ENCODE measurements at regions not wholly inside any gene's neighbourhood (a gene's known extent, or its start where the extent isn't known, plus 50 kb on each side); places are given as distances from the start of the nearest gene placed in this dataset.
"Not testable (repeated sequence)": the region's sequence is repeated elsewhere in the genome, so short reads cannot be mapped to it uniquely, and the experiment has no call there.

DNA sequence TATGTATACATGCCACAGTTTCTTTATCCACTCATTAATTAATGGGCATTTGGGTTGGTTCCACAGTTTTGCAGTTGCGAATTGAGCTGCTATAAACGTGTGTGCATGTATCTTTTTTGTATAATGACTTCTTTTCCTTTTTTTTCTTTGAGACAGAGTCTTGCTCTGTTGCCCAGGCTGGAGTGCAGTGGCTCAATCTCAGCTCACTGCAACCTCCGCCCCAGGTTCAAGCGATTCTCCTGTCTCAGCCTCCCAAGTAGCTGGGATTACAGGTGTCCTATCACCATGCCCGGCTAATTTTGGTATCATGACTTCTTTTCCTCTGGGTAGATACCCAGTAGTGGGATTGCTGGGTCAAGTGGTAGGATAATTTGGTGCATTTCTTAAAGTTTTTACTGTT lies 211.4 kb downstream of the BCAS1 start:
- H3K14ac ChIP-seq (replicated peaks; ENCODE audit: low read depth, low read length); H4K20me1 ChIP-seq (ENCODE audit: insufficient read depth, low read length); H3K4ac ChIP-seq (ENCODE audit: low read depth, low read length); H4K8ac ChIP-seq (ENCODE audit: low read depth in 2 of 2, low read length in 2 of 2); H3K36me3 ChIP-seq (ENCODE audit: control insufficient read depth, insufficient read depth, low read length); H3K18ac ChIP-seq (ENCODE audit: low read depth, low read length); dilution Hi-C loops (cut with HindIII; ENCODE audit: low sequenced_read_pairs, unreplicated experiment); H3K27ac ChIP-seq (ENCODE audit: insufficient read depth, low read length); H2BK15ac ChIP-seq (ENCODE audit: low read depth, low read length); POLR2A ChIA-PET (ENCODE audit: unreplicated experiment); H4K91ac ChIP-seq (ENCODE audit: insufficient read depth, low read depth, low read length); in situ Hi-C loops (cut with MboI; ENCODE audit: low sequenced_read_pairs); H3K23ac ChIP-seq (ENCODE audit: low read depth, low read length); H2AFZ ChIP-seq (replicated peaks; ENCODE audit: low read length, poor library complexity); H3K9ac ChIP-seq (ENCODE audit: low read depth, low read length); BruUV-seq (replicated peaks); H2AK9ac ChIP-seq (replicated peaks; ENCODE audit: low read depth, low read length, poor library complexity); H3K4me3 ChIP-seq (ENCODE audit: insufficient read depth, low read depth, low read length); H2BK120ac ChIP-seq (ENCODE audit: low read depth, low read length); intact Hi-C loops (cut with micrococcal nuclease); ATAC-seq (ENCODE audit: low read depth); H3K9me3 ChIP-seq (ENCODE audit: control insufficient read depth, insufficient read depth, low read length); H3K9me1 ChIP-seq (ENCODE audit: insufficient read depth, low read length); H3K4me2 ChIP-seq (ENCODE audit: low read depth, low read length); H3K27me3 ChIP-seq (ENCODE audit: control insufficient read depth, insufficient read depth, low read length); H2BK5ac ChIP-seq (ENCODE audit: low read depth, low read length, poor library complexity, severe bottlenecking); H2AK5ac ChIP-seq (ENCODE audit: low read depth, low read length); H3K79me1 ChIP-seq (ENCODE audit: low read depth in 1 of 2, low read length in 2 of 2); H3K4me1 ChIP-seq (ENCODE audit: control insufficient read depth, insufficient read depth, low read length); H2BK20ac ChIP-seq (ENCODE audit: low read depth, low read length); H4K5ac ChIP-seq (ENCODE audit: low read depth, low read length); H3K56ac ChIP-seq (ENCODE audit: extremely low read depth, insufficient read depth, low read length); DNase-seq: not testable (repeated sequence)
- WGBS, 2 experiments (ENCODE audit: extremely low coverage in 2 of 2, insufficient read length in 1 of 2) = no CpG with 5 or more reads among the region's 5 CpGs
- CTCF ChIA-PET = interaction anchor here (1.0 kb wide), 1 partner anchor 58 kb away, joined by 3 read pairs; no protein-coding TSS in a partner anchor

DNA sequence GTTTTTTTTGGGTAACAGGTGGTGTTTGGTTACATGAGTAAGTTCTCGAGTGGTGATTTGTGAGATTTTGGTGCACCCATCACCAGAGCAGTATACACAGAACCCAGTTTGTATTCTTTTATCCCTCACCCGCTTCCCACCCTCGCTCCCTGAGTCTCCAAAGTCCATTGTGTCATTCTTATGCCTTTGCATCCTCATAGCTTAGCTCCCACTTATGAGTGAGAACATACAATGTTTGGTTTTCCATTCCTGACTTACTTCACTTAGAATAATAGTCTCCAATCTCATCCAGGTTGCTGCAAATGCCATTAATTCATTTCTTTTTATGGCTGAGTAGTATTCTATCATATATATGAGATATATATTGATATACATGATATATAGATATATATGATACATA lies 211.9 kb downstream of the BCAS1 start:
- H4K8ac ChIP-seq (ENCODE audit: low read depth in 2 of 2, low read length in 2 of 2); H3K9me3 ChIP-seq (ENCODE audit: control insufficient read depth, insufficient read depth, low read length); H3K4me1 ChIP-seq (ENCODE audit: control insufficient read depth, insufficient read depth, low read length); H2BK20ac ChIP-seq (ENCODE audit: low read depth, low read length); H3K27ac ChIP-seq (ENCODE audit: insufficient read depth, low read length); CTCF ChIA-PET; H3K79me1 ChIP-seq (ENCODE audit: low read depth in 1 of 2, low read length in 2 of 2); H2AK5ac ChIP-seq (ENCODE audit: low read depth, low read length); H3K56ac ChIP-seq (ENCODE audit: extremely low read depth, insufficient read depth, low read length); H2AK9ac ChIP-seq (replicated peaks; ENCODE audit: low read depth, low read length, poor library complexity); H4K20me1 ChIP-seq (ENCODE audit: insufficient read depth, low read length); H3K4ac ChIP-seq (ENCODE audit: low read depth, low read length); H2BK120ac ChIP-seq (ENCODE audit: low read depth, low read length); H3K4me2 ChIP-seq (ENCODE audit: low read depth, low read length); H4K91ac ChIP-seq (ENCODE audit: insufficient read depth, low read depth, low read length); H3K9ac ChIP-seq (ENCODE audit: low read depth, low read length); ATAC-seq (ENCODE audit: low read depth); H2BK5ac ChIP-seq (ENCODE audit: low read depth, low read length, poor library complexity, severe bottlenecking); H4K5ac ChIP-seq (ENCODE audit: low read depth, low read length); H2AFZ ChIP-seq (replicated peaks; ENCODE audit: low read length, poor library complexity); H2BK15ac ChIP-seq (ENCODE audit: low read depth, low read length); DNase-seq; H3K36me3 ChIP-seq (ENCODE audit: control insufficient read depth, insufficient read depth, low read length); H3K23ac ChIP-seq (ENCODE audit: low read depth, low read length); dilution Hi-C loops (cut with HindIII; ENCODE audit: low sequenced_read_pairs, unreplicated experiment); H3K18ac ChIP-seq (ENCODE audit: low read depth, low read length); H3K27me3 ChIP-seq (ENCODE audit: control insufficient read depth, insufficient read depth, low read length); in situ Hi-C loops (cut with MboI; ENCODE audit: low sequenced_read_pairs); intact Hi-C loops (cut with micrococcal nuclease); H3K9me1 ChIP-seq (ENCODE audit: insufficient read depth, low read length); POLR2A ChIA-PET (ENCODE audit: unreplicated experiment); BruUV-seq (replicated peaks); H3K4me3 ChIP-seq (ENCODE audit: insufficient read depth, low read depth, low read length); H3K14ac ChIP-seq (replicated peaks; ENCODE audit: low read depth, low read length): not testable (repeated sequence)
- no CpG with 5 or more reads among the region's 3 CpGs for WGBS, 2 experiments (ENCODE audit: extremely low coverage in 2 of 2, insufficient read length in 1 of 2)

Data from IMR-90 (cell line).